Fibroblast of lung (primary cell): ENCODE measurements at regions not wholly inside any gene's neighbourhood (a gene's known extent, or its start where the extent isn't known, plus 50 kb on each side); places are given as distances from the start of the nearest gene placed in this dataset.

Source experiments
- DNase-seq, 2 donors: peaks; one replicate each; pipeline versions ENCODE4 v3.0.0 to v3.0.0-alpha.2; 2010; ENCODE audit warnings: low read depth in 2 of 2
- H2AFZ ChIP-seq: 2 replicates; pipeline ENCODE4 v1.5.1; 2012; ENCODE audit warnings: low read length, control low read depth, inconsistent platforms
- H3K27ac ChIP-seq: 2 replicates; pipeline ENCODE4 v1.5.1; 2011; ENCODE audit warnings: low read length, control low read depth; ENCODE audit not compliant: insufficient read depth
- H3K27me3 ChIP-seq: 2 replicates; pipeline ENCODE4 v1.5.1; 2011; ENCODE audit warnings: mild to moderate bottlenecking, low read length; ENCODE audit not compliant: control insufficient read depth, insufficient read depth
- H3K36me3 ChIP-seq: 2 replicates; pipeline ENCODE4 v1.5.1; 2011; ENCODE audit warnings: low read length; ENCODE audit not compliant: control insufficient read depth, insufficient read depth
- H3K4me1 ChIP-seq: 2 replicates; pipeline ENCODE4 v1.5.1; 2011; ENCODE audit warnings: low read length; ENCODE audit not compliant: control insufficient read depth, insufficient read depth; ENCODE audit errors: extremely low read depth
- H3K4me2 ChIP-seq: 2 replicates; pipeline ENCODE4 v1.5.1; 2011; ENCODE audit warnings: low read length, control low read depth; ENCODE audit not compliant: insufficient read depth; ENCODE audit errors: extremely low read depth
- H3K4me3 ChIP-seq, 4 experiments: fragments of 200-600 bp in 1 of 4; sonication (generic) in 1 of 4; replicated peaks in 1 of 4; 2 replicates each; pipeline ENCODE4 v1.5.1; 2011 to 2016; ENCODE audit warnings: low read length in 4 of 4, low read depth in 3 of 4, mild to moderate bottlenecking in 3 of 4, control low read depth in 2 of 4, inconsistent platforms in 1 of 4, mixed read lengths in 1 of 4; ENCODE audit not compliant: insufficient read depth in 1 of 4; ENCODE audit errors: control extremely low read depth in 1 of 4
- H3K79me2 ChIP-seq: 2 replicates; pipeline ENCODE4 v1.5.1; 2012; ENCODE audit warnings: mild to moderate bottlenecking, low read length, inconsistent platforms; ENCODE audit not compliant: control insufficient read depth, insufficient read depth
- H3K9ac ChIP-seq: 2 replicates; pipeline ENCODE4 v1.5.1; 2011; ENCODE audit warnings: mild to moderate bottlenecking, low read length, control low read depth; ENCODE audit not compliant: insufficient read depth
- H3K9me3 ChIP-seq: 2 replicates; pipeline ENCODE4 v1.5.1; 2012; ENCODE audit warnings: low read depth, low read length; ENCODE audit not compliant: control insufficient read depth, insufficient read depth
- H4K20me1 ChIP-seq: 2 replicates; pipeline ENCODE4 v1.5.1; 2011; ENCODE audit warnings: low read length; ENCODE audit not compliant: control insufficient read depth, insufficient read depth; ENCODE audit errors: extremely low read depth
- CTCF ChIP-seq, 2 donors: IDR thresholded peaks in 1 of 2; conservative IDR thresholded peaks in 1 of 2; 1 replicate in 1 of 2; 2 replicates in 1 of 2; pipeline ENCODE4 v1.5.1; 2011 to 2012; ENCODE audit warnings: low read length in 2 of 2, control low read depth in 1 of 2, inconsistent platforms in 1 of 2, low read depth in 1 of 2, mild to moderate bottlenecking in 1 of 2
- EZH2 ChIP-seq: IDR thresholded peaks from 2 replicates; pipeline ENCODE4 v1.5.1; 2012; ENCODE audit warnings: low read length, control low read depth, mild to moderate bottlenecking; ENCODE audit errors: missing control alignments

DNA sequence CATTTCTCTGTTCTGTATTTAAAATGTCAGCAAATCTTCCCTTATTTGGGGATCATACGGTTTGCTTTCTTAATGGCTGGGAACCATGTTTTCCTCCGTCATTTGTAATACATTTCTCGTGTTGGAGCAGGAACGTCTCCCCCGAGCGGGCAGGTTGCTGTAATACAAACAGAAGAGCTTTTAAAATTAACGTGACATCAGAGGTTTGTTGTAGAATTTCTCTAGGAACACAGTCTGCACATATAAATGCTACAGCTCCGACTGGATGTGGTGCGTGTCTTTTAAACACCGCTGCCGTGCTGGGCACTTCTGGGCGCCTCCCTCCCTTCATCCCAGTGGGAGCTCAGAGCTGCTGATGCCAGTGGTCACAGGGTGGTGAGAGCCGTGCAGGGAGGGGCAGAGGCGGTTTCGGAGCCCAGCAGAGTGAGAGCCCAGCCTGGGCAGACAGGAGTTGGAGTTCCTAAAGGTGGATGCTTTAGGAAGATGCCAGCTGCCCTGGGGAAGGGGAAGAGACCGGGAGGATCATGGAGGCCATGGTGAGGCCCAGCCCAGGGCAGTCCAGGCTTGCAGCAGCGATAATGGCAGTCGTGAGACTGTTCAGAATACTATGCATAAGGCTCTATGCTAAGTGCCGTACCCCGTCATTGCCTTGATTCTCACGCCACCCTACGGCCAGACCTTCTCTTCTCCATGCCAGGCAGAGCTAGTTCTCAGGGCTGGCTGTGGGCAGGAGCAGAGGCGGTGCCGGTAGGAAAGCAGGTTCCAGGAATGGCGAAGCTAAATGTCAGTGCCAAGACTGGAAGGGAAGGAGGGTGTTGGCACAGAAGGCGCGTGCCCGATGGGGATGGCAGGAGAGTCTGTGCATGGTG, 96.2 kb downstream of the GLRX3 start:
- Histone ChIP-seq H3K27me3 (no peaks in the 10 kb centered on the region), H3K4me2 (no peak overlapping the region), H3K36me3 (no peaks in the 10 kb centered on the region), H4K20me1 (no peaks in the 10 kb centered on the region), H3K9me3 (no peaks in the 10 kb centered on the region), H3K4me1 (no peaks in the 10 kb centered on the region), H3K27ac (no peak overlapping the region), H3K9ac (no peak overlapping the region), H2AFZ (no peak overlapping the region), H3K79me2 (no peaks in the 10 kb centered on the region), H3K4me3 (no peak overlapping the region)
- TF ChIP-seq CTCF (conservative IDR thresholded peaks at IDR 0.05 in 1 of 2, IDR thresholded peaks at IDR 0.05 in 1 of 2; ENCODE audit: low read depth in 1 of 2, low read length in 2 of 2): no peak
- no peak for TF ChIP-seq EZH2
- DNase-seq: no peak

DNA sequence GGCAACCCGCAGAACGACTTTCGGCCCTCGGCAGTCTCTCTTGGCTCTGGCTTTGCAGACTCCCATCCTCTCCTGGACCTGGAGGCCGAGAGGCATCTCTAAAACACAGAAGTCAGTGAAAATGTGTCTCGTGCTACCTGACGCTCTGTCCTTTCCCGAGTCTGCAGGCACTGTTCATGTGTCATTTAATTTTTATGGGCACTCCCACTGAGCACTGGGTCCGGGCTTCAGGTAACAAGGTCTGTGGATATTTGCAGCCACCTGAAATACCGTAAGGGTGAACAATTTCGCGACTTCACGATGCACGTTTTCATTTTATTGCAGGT, 96.8 kb downstream of the GLRX3 start:
- Histone ChIP-seq H2AFZ (no peak overlapping the region), H3K4me2 (no peak overlapping the region), H3K4me1 (no peaks in the 10 kb centered on the region), H3K4me3 (no peak overlapping the region), H4K20me1 (no peaks in the 10 kb centered on the region), H3K9me3 (no peaks in the 10 kb centered on the region), H3K27ac (no peak overlapping the region), H3K36me3 (no peaks in the 10 kb centered on the region), H3K27me3 (no peaks in the 10 kb centered on the region), H3K9ac (no peak overlapping the region), H3K79me2 (no peaks in the 10 kb centered on the region)
- no peak for TF ChIP-seq EZH2
- no peak for TF ChIP-seq CTCF (conservative IDR thresholded peaks at IDR 0.05 in 1 of 2, IDR thresholded peaks at IDR 0.05 in 1 of 2; ENCODE audit: low read depth in 1 of 2, low read length in 2 of 2)
- no peak for DNase-seq

DNA sequence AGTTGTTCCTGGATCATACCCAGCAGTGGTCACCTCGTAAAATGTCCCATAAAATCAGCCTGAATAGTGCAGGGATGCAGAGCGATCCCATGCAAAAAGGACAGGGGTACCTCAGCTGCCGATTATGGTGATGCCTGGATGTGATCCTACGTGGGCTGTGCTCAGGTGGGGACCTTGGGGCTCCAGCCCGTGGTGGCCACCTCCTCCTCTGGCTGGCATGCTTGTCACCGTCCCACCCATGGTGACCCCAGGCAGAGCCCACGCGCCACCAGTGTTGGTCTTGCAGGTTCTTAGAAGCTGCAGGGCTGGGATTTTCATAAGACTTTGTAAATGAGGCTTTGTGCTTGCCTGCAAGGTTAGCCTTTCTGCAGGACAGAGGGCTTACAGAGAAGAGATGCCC, 97.2 kb downstream of the GLRX3 start:
- H3K79me2 ChIP-seq: no peaks in the 10 kb centered on the region
- H4K20me1 ChIP-seq: no peaks in the 10 kb centered on the region
- no peaks in the 10 kb centered on the region for H3K9me3 ChIP-seq
- no peak overlapping the region for H3K4me2 ChIP-seq
- no peak overlapping the region for H2AFZ ChIP-seq
- H3K36me3 ChIP-seq: no peaks in the 10 kb centered on the region
- no peak overlapping the region for H3K27ac ChIP-seq
- H3K9ac ChIP-seq: no peak overlapping the region
- TF ChIP-seq EZH2 (no peak), CTCF (conservative IDR thresholded peaks at IDR 0.05 in 1 of 2, IDR thresholded peaks at IDR 0.05 in 1 of 2; ENCODE audit: low read depth in 1 of 2, low read length in 2 of 2) (no peak)
- no peak overlapping the region for H3K4me3 ChIP-seq
- no peaks in the 10 kb centered on the region for H3K27me3 ChIP-seq
- no peaks in the 10 kb centered on the region for H3K4me1 ChIP-seq
- no peak for DNase-seq
